Spleen (tissue), 7 donors: ENCODE measurements at regions not wholly inside any gene's neighbourhood (a gene's known extent, or its start where the extent isn't known, plus 50 kb on each side); places are given as distances from the start of the nearest gene placed in this dataset.

Experiments used
- CTCF ChIP-seq, 11 experiments: fragments of 200-600 bp in 7 of 11; fragments of 450-650 bp in 4 of 11; sonication (generic) in 4 of 11; IDR thresholded peaks in 8 of 11; conservative IDR thresholded peaks in 3 of 11; 1 replicate in 7 of 11; 2 replicates in 4 of 11; pipeline versions ENCODE4 v1.4.0 to v1.8.0; 2016 to 2021; ENCODE audit warnings: antibody characterized with exemption in 11 of 11, inconsistent platforms in 4 of 11, mild to moderate bottlenecking in 1 of 11
- POLR2A ChIP-seq, 3 donors: fragments of 450-650 bp; IDR thresholded peaks; one replicate each; pipeline ENCODE4 v1.5.1; 2017; ENCODE audit warnings: antibody characterized with exemption in 3 of 3, mild to moderate bottlenecking in 1 of 3
- POLR2AphosphoS5 ChIP-seq, 3 donors: sonication (generic); formaldehyde crosslinking; IDR thresholded peaks; one replicate each; pipeline ENCODE4 v1.5.1; 2017; ENCODE audit warnings: antibody characterized with exemption in 3 of 3
- donor health status: DM: no; HTN: no; CAD: no; lungs with moderate emphysema.
- donor health status: DM: no; HTN: no; CAD: no.
- donor health status: DM: no; HTN: no; CAD: no.

GRCh38 chr2:123609077-123609476 is 416.0 kb upstream of the CNTNAP5 start:
- TF ChIP-seq CTCF (IDR thresholded peaks at IDR 0.05 in 8 of 11, conservative IDR thresholded peaks at IDR 0.05 in 3 of 11) (no peak), POLR2AphosphoS5 (IDR thresholded peaks at IDR 0.05) (no peak), POLR2A (IDR thresholded peaks at IDR 0.05) (no peak)
